ENCODE measurements at regions not wholly inside any gene's neighbourhood (a gene's known extent, or its start where the extent isn't known, plus 50 kb on each side); places are given as distances from the start of the nearest gene placed in this dataset.

GRCh38 chr3:174424656-174425055 is 434.5 kb upstream of the NAALADL2 start:
- Histone ChIP-seq H3K36me3 (no peaks in the 10 kb centered on the region), H3K4me1 (no peaks in the 10 kb centered on the region), H3K4me3 (ENCODE audit: low read depth, low read length) (no peak overlapping the region), H3K27me3 (no peaks in the 10 kb centered on the region), H3K9me3 (no peaks in the 10 kb centered on the region)
- no peak for DNase-seq
- no peak for TF ChIP-seq CTCF (IDR thresholded peaks at IDR 0.05; ENCODE audit: low read depth, low read length)

GRCh38 chr3:174425422-174425821 is 433.7 kb upstream of the NAALADL2 start:
- Histone ChIP-seq H3K4me3 (ENCODE audit: low read depth, low read length) (no peak overlapping the region), H3K9me3 (no peaks in the 10 kb centered on the region), H3K4me1 (no peaks in the 10 kb centered on the region), H3K27me3 (no peaks in the 10 kb centered on the region), H3K36me3 (no peaks in the 10 kb centered on the region)
- no peak for DNase-seq
- TF ChIP-seq CTCF (IDR thresholded peaks at IDR 0.05; ENCODE audit: low read depth, low read length): no peak

- Histone ChIP-seq H3K9me3 (no peaks in the 10 kb centered on the region), H3K4me3 (ENCODE audit: low read depth, low read length) (no peak overlapping the region), H3K4me1 (no peaks in the 10 kb centered on the region), H3K27me3 (no peaks in the 10 kb centered on the region; the same call in 1 of the 2 replicates), H3K36me3 (no peaks in the 10 kb centered on the region)
- no peak for TF ChIP-seq CTCF (IDR thresholded peaks at IDR 0.05; ENCODE audit: low read depth, low read length)
- DNase-seq: no peak
Measured at GRCh38 chr3:174430986-174431385, 428.1 kb upstream of the NAALADL2 start.

GRCh38 chr3:174431717-174432116 is 427.4 kb upstream of the NAALADL2 start:
- H3K27me3 ChIP-seq: no peaks in the 10 kb centered on the region; the same call in 1 of the 2 replicates
- TF ChIP-seq CTCF (IDR thresholded peaks at IDR 0.05; ENCODE audit: low read depth, low read length): no peak
- H3K4me3 ChIP-seq (ENCODE audit: low read depth, low read length): no peak overlapping the region
- DNase-seq: no peak
- H3K9me3 ChIP-seq: no peaks in the 10 kb centered on the region
- H3K36me3 ChIP-seq: no peaks in the 10 kb centered on the region
- no peaks in the 10 kb centered on the region for H3K4me1 ChIP-seq

- peaks cover 29% of the 10 kb centered on the region for H3K27me3 ChIP-seq
- no peaks in the 10 kb centered on the region for H3K4me1 ChIP-seq
- no peaks in the 10 kb centered on the region for H3K9me3 ChIP-seq
- DNase-seq: no peak
- no peak for TF ChIP-seq CTCF (IDR thresholded peaks at IDR 0.05; ENCODE audit: low read depth, low read length)
- no peaks in the 10 kb centered on the region for H3K36me3 ChIP-seq
- no peak overlapping the region for H3K4me3 ChIP-seq (ENCODE audit: low read depth, low read length)
Measured at GRCh38 chr3:174436367-174436766, 422.8 kb upstream of the NAALADL2 start.

GRCh38 chr3:174438501-174439145 is 420.5 kb upstream of the NAALADL2 start:
- Histone ChIP-seq H3K36me3 (no peaks in the 10 kb centered on the region), H3K9me3 (no peaks in the 10 kb centered on the region), H3K4me3 (ENCODE audit: low read depth, low read length) (no peak overlapping the region), H3K27me3 (peaks cover 51% of the 10 kb centered on the region), H3K4me1 (no peaks in the 10 kb centered on the region)
- DNase-seq: no peak
- TF ChIP-seq CTCF (IDR thresholded peaks at IDR 0.05; ENCODE audit: low read depth, low read length): no peak

Data from BE2C (cell line).